Cardiac muscle cell (in vitro differentiated cells and primary cell): ENCODE measurements at regions not wholly inside any gene's neighbourhood (a gene's known extent, or its start where the extent isn't known, plus 50 kb on each side); places are given as distances from the start of the nearest gene placed in this dataset.

Experiments
- DNase-seq, 2 donors: peaks; one replicate each; pipeline versions ENCODE4 v3.0.0 to v3.0.0-alpha.2; 2010 to 2017; ENCODE audit warnings: low read depth in 1 of 2, low spot score in 1 of 2
- H3K27ac ChIP-seq: fragments of 200-600 bp; sonication (generic); 2 replicates; pipeline ENCODE4 v1.5.1; 2016
- H3K27me3 ChIP-seq: fragments of 200-600 bp; sonication (generic); 2 replicates; pipeline ENCODE4 v1.6.0; 2016; ENCODE audit warnings: control low read depth
- H3K36me3 ChIP-seq: fragments of 200-600 bp; sonication (generic); 2 replicates; pipeline ENCODE4 v1.5.1; 2016; ENCODE audit warnings: control low read depth
- H3K4me1 ChIP-seq: fragments of 200-600 bp; sonication (generic); 2 replicates; pipeline ENCODE4 v1.8.1; 2017; ENCODE audit warnings: low read depth, mild to moderate bottlenecking, mixed run types
- H3K4me3 ChIP-seq: fragments of 200-600 bp; sonication (generic); 2 replicates; pipeline ENCODE4 v1.5.1; 2016; ENCODE audit warnings: mild to moderate bottlenecking
- H3K9me3 ChIP-seq: fragments of 200-600 bp; sonication (generic); 2 replicates; pipeline ENCODE4 v1.5.1; 2017; ENCODE audit warnings: low read depth, mild to moderate bottlenecking, control low read depth
- CTCF ChIP-seq: IDR thresholded peaks from 2 replicates; pipeline ENCODE4 v1.5.1; 2012; ENCODE audit warnings: low read depth, mild to moderate bottlenecking, low read length

DNA sequence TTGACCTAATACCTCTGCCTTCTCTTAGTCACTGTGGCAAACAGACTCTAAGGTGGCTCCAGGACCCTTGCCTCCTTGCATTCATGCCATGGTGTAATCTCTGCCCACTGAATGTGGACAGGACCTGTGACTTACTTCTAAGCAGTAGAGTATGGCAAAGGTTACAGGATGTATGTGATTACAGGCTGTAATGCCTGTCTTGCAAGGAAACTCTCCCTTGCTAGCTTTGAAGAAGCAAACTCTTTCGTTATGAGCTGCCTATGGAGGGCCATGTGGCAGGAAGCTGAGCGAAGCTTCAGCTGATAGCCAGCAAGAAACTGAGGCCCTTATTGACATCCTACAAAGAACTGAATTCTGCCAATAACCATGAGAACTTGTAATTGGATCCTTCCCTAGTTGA, 103.3 kb upstream of the HMHB1 start:
- DNase-seq: no peak
- no peaks in the 10 kb centered on the region for H3K27me3 ChIP-seq
- no peaks in the 10 kb centered on the region for H3K36me3 ChIP-seq
- no peaks in the 10 kb centered on the region for H3K9me3 ChIP-seq
- no peak for TF ChIP-seq CTCF
- no peaks in the 10 kb centered on the region for H3K4me1 ChIP-seq
- no peak overlapping the region for H3K4me3 ChIP-seq
- no peak overlapping the region for H3K27ac ChIP-seq

GRCh38 chr5:143707806-143708205, 104.2 kb upstream of the HMHB1 start:
- peak in 1 of 2 donors; percentile 74 for DNase-seq
- H3K4me3 ChIP-seq: no peak overlapping the region
- no peaks in the 10 kb centered on the region for H3K9me3 ChIP-seq
- no peak for TF ChIP-seq CTCF
- H3K27me3 ChIP-seq: no peaks in the 10 kb centered on the region
- H3K4me1 ChIP-seq: no peaks in the 10 kb centered on the region
- no peak overlapping the region for H3K27ac ChIP-seq
- H3K36me3 ChIP-seq: no peaks in the 10 kb centered on the region

DNA sequence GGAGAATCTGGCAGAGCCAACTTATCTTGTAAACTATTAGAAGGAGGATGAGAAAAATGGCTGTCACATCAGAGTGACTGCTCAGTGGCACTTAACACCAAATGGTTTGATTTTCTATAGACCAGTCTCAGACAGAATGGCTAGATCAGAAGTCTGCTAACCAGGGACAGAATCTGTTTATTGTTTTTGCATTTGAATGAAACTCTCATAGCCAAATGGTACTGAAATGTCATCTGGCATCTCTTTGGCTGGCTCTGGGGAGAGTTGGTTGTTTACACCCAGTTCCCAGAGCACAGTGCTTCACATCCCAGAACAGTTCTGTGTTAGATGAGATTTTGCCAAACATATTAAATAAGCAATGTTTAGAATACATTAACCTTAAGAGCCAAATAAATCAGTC, 106.6 kb upstream of the HMHB1 start:
- Histone ChIP-seq H3K4me1 (no peaks in the 10 kb centered on the region), H3K27ac (no peak overlapping the region), H3K9me3 (no peaks in the 10 kb centered on the region), H3K36me3 (no peaks in the 10 kb centered on the region), H3K27me3 (no peaks in the 10 kb centered on the region), H3K4me3 (no peak overlapping the region)
- no peak for TF ChIP-seq CTCF
- no peak for DNase-seq

GRCh38 chr5:143703659-143704058, 108.3 kb upstream of the HMHB1 start:
- H3K4me1 ChIP-seq: no peaks in the 10 kb centered on the region

GRCh38 chr5:143701493-143701892, 110.5 kb upstream of the HMHB1 start:
- H3K4me1 ChIP-seq: no peaks in the 10 kb centered on the region
- TF ChIP-seq CTCF: no peak
- H3K27me3 ChIP-seq: no peaks in the 10 kb centered on the region
- no peak overlapping the region for H3K27ac ChIP-seq
- H3K36me3 ChIP-seq: no peaks in the 10 kb centered on the region
- H3K9me3 ChIP-seq: no peaks in the 10 kb centered on the region
- DNase-seq: no peak
- H3K4me3 ChIP-seq: no peak overlapping the region

More at GRCh38 chr5:143703659-143704058, 108.3 kb upstream of the HMHB1 start:
- no peaks in the 10 kb centered on the region for H3K36me3 ChIP-seq
- no peak for TF ChIP-seq CTCF
- H3K27ac ChIP-seq: no peak overlapping the region
- no peak for DNase-seq
- no peaks in the 10 kb centered on the region for H3K27me3 ChIP-seq
- no peak overlapping the region for H3K4me3 ChIP-seq
- H3K9me3 ChIP-seq: no peaks in the 10 kb centered on the region

DNA sequence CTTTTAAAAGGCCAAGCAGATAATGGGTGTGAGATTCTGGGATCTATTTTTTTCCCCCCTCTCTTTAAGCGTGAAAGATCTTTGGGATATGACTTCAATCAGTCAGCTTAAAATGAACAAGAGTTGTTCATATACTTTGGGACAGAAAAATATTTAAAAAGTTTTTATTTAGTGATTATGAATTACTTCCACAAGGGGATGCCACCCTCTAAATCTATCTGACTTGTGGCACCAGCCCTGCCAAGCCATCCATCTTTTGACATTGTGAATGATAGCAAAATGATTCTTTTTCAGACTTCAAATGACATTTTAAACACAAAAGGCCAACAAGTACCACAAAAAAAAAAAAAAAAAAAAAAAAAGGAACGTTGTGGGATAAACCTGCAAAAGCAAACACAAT, 111.0 kb upstream of the HMHB1 start:
- Histone ChIP-seq H3K27ac (no peak overlapping the region), H3K4me3 (no peak overlapping the region), H3K4me1 (no peaks in the 10 kb centered on the region), H3K36me3 (no peaks in the 10 kb centered on the region), H3K9me3 (no peaks in the 10 kb centered on the region), H3K27me3 (no peaks in the 10 kb centered on the region)
- no peak for DNase-seq
- no peak for TF ChIP-seq CTCF
